Pons (tissue), 1 donor: ENCODE measurements at regions not wholly inside any gene's neighbourhood (a gene's known extent, or its start where the extent isn't known, plus 50 kb on each side); places are given as distances from the start of the nearest gene placed in this dataset.
A peak's percentile ranks its signal among the peaks of the same experiment; 100 is the strongest.
"Not testable (repeated sequence)": the region's sequence is repeated elsewhere in the genome, so short reads cannot be mapped to it uniquely, and the experiment has no call there.

Source experiments
- DNase-seq: peaks from one replicate; pipeline ENCODE4 v3.0.0-alpha.2; 2016; ENCODE audit warnings: low spot score

GRCh38 chr20:19874040-19874727 lies 116.1 kb downstream of the RIN2 start:
- DNase-seq: no peak

GRCh38 chr20:19875376-19876221 lies 117.5 kb downstream of the RIN2 start:
- peak; percentile 34 for DNase-seq

- DNase-seq: no peak
Observed at GRCh38 chr20:19876828-19877460, 118.9 kb downstream of the RIN2 start.

GRCh38 chr20:19879874-19880255 lies 121.8 kb downstream of the RIN2 start:
- DNase-seq: not testable (repeated sequence)

- DNase-seq: no peak
Observed at GRCh38 chr20:19880256-19881079, 122.4 kb downstream of the RIN2 start.

GRCh38 chr20:19881080-19881840 lies 123.2 kb downstream of the RIN2 start:
- DNase-seq: no peak

GRCh38 chr20:19881990-19882389 lies 123.9 kb downstream of the RIN2 start:
- no peak for DNase-seq

GRCh38 chr20:19882446-19882845 lies 124.4 kb downstream of the RIN2 start:
- DNase-seq: no peak

GRCh38 chr20:19883501-19883900 lies 125.4 kb downstream of the RIN2 start:
- no peak for DNase-seq

GRCh38 chr20:19885594-19885938 lies 127.5 kb downstream of the RIN2 start:
- no peak for DNase-seq

- peak; percentile 70 for DNase-seq
Observed at GRCh38 chr20:19885939-19886660, 128.0 kb downstream of the RIN2 start.

GRCh38 chr20:19886661-19887288 lies 128.7 kb downstream of the RIN2 start:
- DNase-seq: peak; percentile 69

GRCh38 chr20:19887556-19888268 lies 129.4 kb upstream of the NAA20 start:
- peak; percentile 79 for DNase-seq

- peak; percentile 82 for DNase-seq
Observed at GRCh38 chr20:19888269-19888671, 128.9 kb upstream of the NAA20 start.

GRCh38 chr20:19889011-19889953 lies 127.9 kb upstream of the NAA20 start:
- DNase-seq: peak; percentile 68

GRCh38 chr20:19890445-19891051 lies 126.6 kb upstream of the NAA20 start:
- DNase-seq: no peak

GRCh38 chr20:19893356-19893755 lies 123.8 kb upstream of the NAA20 start:
- DNase-seq: no peak

GRCh38 chr20:19895761-19896160 lies 121.4 kb upstream of the NAA20 start:
- no peak for DNase-seq
